GM12878 (cell line): ENCODE measurements at regions not wholly inside any gene's neighbourhood (a gene's known extent, or its start where the extent isn't known, plus 50 kb on each side); places are given as distances from the start of the nearest gene placed in this dataset.

Source experiments
- ATAC-seq: fragments of 200-7000 bp; cut with Tn5 transposase; 3 replicates; pipeline ENCODE4 v1.9.1; 2020; ENCODE audit warnings: mild to moderate bottlenecking, moderate library complexity
- BruUV-seq: library from RNA; stranded (reverse); fragments of 400-500 nt; replicated peaks from 2 replicates; lab custom pipeline; 2021; lab: Mats Ljungman, UMichigan
- CTCF ChIA-PET: fragments of 300-600 bp; sonication (Branson Sonifier 250); formaldehyde crosslinking; extraction: SDS; loops from one replicate; lab custom pipeline; 2021; ENCODE audit warnings: inconsistent platforms; lab: Yijun Ruan, JAX
- POLR2A ChIA-PET: fragments of 350-600 bp; formaldehyde crosslinking; extraction: SDS; loops from one replicate; lab custom pipeline; 2021; ENCODE audit warnings: inconsistent platforms; lab: Charles Lee
- RAD21 ChIA-PET: fragments of 300-600 bp; sonication (Branson Sonifier 250); formaldehyde crosslinking; loops from one replicate; lab custom pipeline; 2023; ENCODE audit warnings: antibody characterized with exemption; ENCODE audit not compliant: unreplicated experiment; lab: Charles Lee
- SMC1A ChIA-PET: fragments of 300-600 bp; sonication (Branson Sonifier 250); formaldehyde crosslinking; loops from one replicate; lab custom pipeline; 2023; ENCODE audit not compliant: unreplicated experiment, uncharacterized antibody; lab: Charles Lee
- DNase-seq: peaks from one replicate; pipeline ENCODE4 v3.0.0-alpha.2; 2011; ENCODE audit warnings: low read depth, low spot score
- FAIRE-seq: peaks from 3 replicates; lab custom pipeline; 2011; peaks lifted over from hg19 to GRCh38; lab: Jason Lieb, UNC
- H2AFZ ChIP-seq: 2 replicates; pipeline ENCODE4 v1.6.0; 2011; ENCODE audit warnings: low read depth, low read length, control low read depth; ENCODE audit not compliant: control insufficient read depth
- H3K27ac ChIP-seq: 2 replicates; pipeline ENCODE4 v1.5.1; 2011; ENCODE audit warnings: control low read depth; ENCODE audit not compliant: control insufficient read depth, insufficient read depth
- H3K27me3 ChIP-seq, 2 experiments: replicated peaks in 1 of 2; 2 replicates each; pipeline versions ENCODE4 v1.6.0 to v1.6.1; 2011; ENCODE audit warnings: low read length in 1 of 2; ENCODE audit not compliant: control insufficient read depth in 2 of 2, insufficient read depth in 2 of 2
- H3K36me3 ChIP-seq, 2 experiments: 2 replicates each; pipeline ENCODE4 v1.5.1; 2011; ENCODE audit warnings: low read length in 1 of 2; ENCODE audit not compliant: control insufficient read depth in 2 of 2, insufficient read depth in 2 of 2
- H3K4me1 ChIP-seq: 2 replicates; pipeline ENCODE4 v1.6.1; 2011; ENCODE audit warnings: mild to moderate bottlenecking, low read length, moderate library complexity, mixed read lengths; ENCODE audit not compliant: control insufficient read depth, insufficient read depth
- H3K4me2 ChIP-seq: 2 replicates; pipeline ENCODE4 v1.6.0; 2011; ENCODE audit warnings: control low read depth; ENCODE audit not compliant: control insufficient read depth, insufficient read depth
- H3K4me3 ChIP-seq: fragments of 200-600 bp; sonication (generic); 2 replicates; pipeline ENCODE4 v1.5.1; 2016
- H3K79me2 ChIP-seq: 2 replicates; pipeline ENCODE4 v1.6.0; 2011; ENCODE audit warnings: low read length; ENCODE audit not compliant: control insufficient read depth, insufficient read depth
- H3K9ac ChIP-seq: 2 replicates; pipeline ENCODE4 v1.8.0; 2011; ENCODE audit warnings: low read length, control low read depth, mixed read lengths; ENCODE audit not compliant: control insufficient read depth, insufficient read depth
- H3K9me3 ChIP-seq: replicated peaks from 3 replicates; pipeline ENCODE4 v1.5.1; 2011; ENCODE audit warnings: mild to moderate bottlenecking, low read length; ENCODE audit not compliant: control insufficient read depth, insufficient read depth
- H4K20me1 ChIP-seq: 2 replicates; pipeline ENCODE4 v1.6.0; 2011; ENCODE audit not compliant: control insufficient read depth, insufficient read depth
- CBX3 ChIP-seq: fragments of 200-600 bp; sonication (generic); IDR thresholded peaks from 2 replicates; pipeline ENCODE4 v1.6.1; 2016; ENCODE audit warnings: low read depth, borderline replicate concordance
- CEBPB ChIP-seq, 2 experiments: fragments of 150-350 bp in 1 of 2; IDR thresholded peaks; 2 replicates each; pipeline ENCODE4 v1.6.1; 2012 to 2014; ENCODE audit warnings: low read depth in 2 of 2, low read length in 2 of 2, borderline replicate concordance in 1 of 2, inconsistent platforms in 1 of 2
- EP300 ChIP-seq, 2 experiments: fragments of 150-350 bp in 1 of 2; IDR thresholded peaks; 2 replicates each; pipeline ENCODE4 v1.6.1; 2011 to 2012; ENCODE audit warnings: low read depth in 2 of 2, low read length in 2 of 2, borderline replicate concordance in 1 of 2, improper control_type of control experiment in 1 of 2, inconsistent platforms in 1 of 2; ENCODE audit not compliant: control insufficient read depth in 1 of 2
- FOXM1 ChIP-seq: IDR thresholded peaks from 2 replicates; pipeline ENCODE4 v1.6.1; 2012; ENCODE audit warnings: low read depth, mild to moderate bottlenecking, inconsistent platforms, low read length, moderate library complexity
- KLF5 ChIP-seq: fragments of 450-650 bp; IDR thresholded peaks from 2 replicates; pipeline ENCODE4 v1.6.1; 2014; ENCODE audit warnings: mild to moderate bottlenecking; ENCODE audit not compliant: partially characterized antibody
- MAX ChIP-seq: IDR thresholded peaks from 2 replicates; pipeline ENCODE4 v1.6.1; 2012; ENCODE audit warnings: low read depth, low read length, improper control_type of control experiment
- PML ChIP-seq: IDR thresholded peaks from 2 replicates; pipeline ENCODE4 v1.6.1; 2012; ENCODE audit warnings: low read length, inconsistent platforms
- RB1 ChIP-seq: fragments of 450-650 bp; formaldehyde crosslinking; IDR thresholded peaks from 2 replicates; pipeline ENCODE4 v1.6.1; 2017; ENCODE audit warnings: mild to moderate bottlenecking, borderline replicate concordance
- RBBP5 ChIP-seq: fragments of 200-600 bp; sonication (generic); conservative IDR thresholded peaks from 2 replicates; pipeline ENCODE4 v1.6.1; 2016
- RELA ChIP-seq: fragments of 450-650 bp; IDR thresholded peaks from 2 replicates; pipeline ENCODE4 v1.8.0; 2014; ENCODE audit warnings: borderline replicate concordance; ENCODE audit not compliant: partially characterized antibody
- SREBF1 ChIP-seq: IDR thresholded peaks from 2 replicates; pipeline ENCODE4 v1.6.1; 2012; ENCODE audit warnings: mild to moderate bottlenecking, low read length
- USF2 ChIP-seq: IDR thresholded peaks from 2 replicates; pipeline ENCODE4 v1.6.1; 2011; ENCODE audit warnings: low read depth, low read length, improper control_type of control experiment, borderline replicate concordance
- ZBTB40 ChIP-seq: fragments of 450-650 bp; IDR thresholded peaks from 2 replicates; pipeline ENCODE4 v1.6.1; 2016; ENCODE audit warnings: mild to moderate bottlenecking, moderate library complexity, borderline replicate concordance
- WGBS: methylation state at CpG from one replicate; pipeline ENCODE4 v1.1.6; 2016; ENCODE audit warnings: low lambda C conversion rate; ENCODE audit not compliant: insufficient replicate concordance, insufficient coverage; ENCODE audit errors: missing lambda C conversion rate; 5-methylcytosine and 5-hydroxymethylcytosine counted together
- in situ Hi-C: fragments of 300-500 bp; cut with MboI; formaldehyde crosslinking; loops from 9 replicates; pipeline ENCODE4 v1.14.3; 2018; ENCODE audit warnings: mixed read lengths
- intact Hi-C: fragments of 100-400 bp; cut with micrococcal nuclease; formaldehyde crosslinking; loops from one replicate; pipeline ENCODE4 v1.14.2; 2022; ENCODE audit not compliant: unreplicated experiment
- TF ChIP-seq, protein P1 (sequence below): fragments of 450-650 bp; formaldehyde crosslinking; IDR thresholded peaks from 2 replicates; pipeline ENCODE4 v1.4.0; 2020; ENCODE audit warnings: mild to moderate bottlenecking, moderate library complexity
- TF ChIP-seq, protein P2 (sequence below): IDR thresholded peaks from 2 replicates; pipeline ENCODE4 v1.6.1; 2012; ENCODE audit warnings: low read depth, low read length, improper control_type of control experiment

DNA sequence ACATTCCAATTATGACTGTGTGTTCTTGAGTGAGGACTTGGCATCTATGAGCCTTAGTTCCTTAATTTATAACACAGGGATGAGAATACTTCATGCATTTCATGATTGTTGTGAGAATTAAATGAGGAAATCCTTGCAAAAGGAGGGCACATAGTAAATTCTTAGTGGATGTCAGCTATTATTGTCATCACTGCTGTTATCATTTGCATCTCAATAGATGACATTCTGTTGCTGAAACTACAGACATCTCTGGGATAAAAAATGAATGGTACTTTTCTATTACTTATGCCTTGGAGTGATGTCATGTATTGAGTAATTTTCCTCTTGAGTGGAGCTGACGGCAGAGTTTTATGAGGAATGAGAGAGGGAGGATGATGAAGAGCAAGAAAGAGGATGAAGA is 184.4 kb upstream of the CDH11 start:
- Histone ChIP-seq H3K9me3 (no peaks in the 10 kb centered on the region), H3K4me2 (no peak overlapping the region), H3K4me1 (no peaks in the 10 kb centered on the region), H3K27me3 (no peaks in the 10 kb centered on the region), H3K36me3 (no peaks in the 10 kb centered on the region), H4K20me1 (no peaks in the 10 kb centered on the region), H3K4me3 (no peak overlapping the region), H3K9ac (no peak overlapping the region), H3K79me2 (no peaks in the 10 kb centered on the region), H3K27ac (no peak overlapping the region), H2AFZ (no peak overlapping the region)
- WGBS, result 45% methylated on average over 1 of the region's 1 CpG
- DNase-seq (no peak), FAIRE-seq (no peak), ATAC-seq (no peak)
- POLR2A ChIA-PET, result no interaction called here
- CTCF ChIA-PET, result no interaction called here
- in situ Hi-C loops, result no loop called here
- no TSS peak for BruUV-seq
- SMC1A ChIA-PET, result no interaction called here
- intact Hi-C loops, result no loop called here
- RAD21 ChIA-PET, result no interaction called here
- TF ChIP-seq RBBP5 (no peak), KLF5 (no peak), RB1 (no peak), PML (no peak), RELA (no peak), SREBF1 (no peak), EP300 (IDR thresholded peaks at IDR 0.05; ENCODE audit: borderline replicate concordance in 1 of 2, control insufficient read depth in 1 of 2, low read depth in 2 of 2, low read length in 2 of 2) (no peak), USF2 (no peak), CEBPB (IDR thresholded peaks at IDR 0.05; ENCODE audit: borderline replicate concordance in 1 of 2, low read depth in 2 of 2, low read length in 2 of 2) (no peak), CBX3 (no peak), MAX (no peak), FOXM1 (no peak), ZBTB40 (no peak)
- TF ChIP-seq, protein P1, sequence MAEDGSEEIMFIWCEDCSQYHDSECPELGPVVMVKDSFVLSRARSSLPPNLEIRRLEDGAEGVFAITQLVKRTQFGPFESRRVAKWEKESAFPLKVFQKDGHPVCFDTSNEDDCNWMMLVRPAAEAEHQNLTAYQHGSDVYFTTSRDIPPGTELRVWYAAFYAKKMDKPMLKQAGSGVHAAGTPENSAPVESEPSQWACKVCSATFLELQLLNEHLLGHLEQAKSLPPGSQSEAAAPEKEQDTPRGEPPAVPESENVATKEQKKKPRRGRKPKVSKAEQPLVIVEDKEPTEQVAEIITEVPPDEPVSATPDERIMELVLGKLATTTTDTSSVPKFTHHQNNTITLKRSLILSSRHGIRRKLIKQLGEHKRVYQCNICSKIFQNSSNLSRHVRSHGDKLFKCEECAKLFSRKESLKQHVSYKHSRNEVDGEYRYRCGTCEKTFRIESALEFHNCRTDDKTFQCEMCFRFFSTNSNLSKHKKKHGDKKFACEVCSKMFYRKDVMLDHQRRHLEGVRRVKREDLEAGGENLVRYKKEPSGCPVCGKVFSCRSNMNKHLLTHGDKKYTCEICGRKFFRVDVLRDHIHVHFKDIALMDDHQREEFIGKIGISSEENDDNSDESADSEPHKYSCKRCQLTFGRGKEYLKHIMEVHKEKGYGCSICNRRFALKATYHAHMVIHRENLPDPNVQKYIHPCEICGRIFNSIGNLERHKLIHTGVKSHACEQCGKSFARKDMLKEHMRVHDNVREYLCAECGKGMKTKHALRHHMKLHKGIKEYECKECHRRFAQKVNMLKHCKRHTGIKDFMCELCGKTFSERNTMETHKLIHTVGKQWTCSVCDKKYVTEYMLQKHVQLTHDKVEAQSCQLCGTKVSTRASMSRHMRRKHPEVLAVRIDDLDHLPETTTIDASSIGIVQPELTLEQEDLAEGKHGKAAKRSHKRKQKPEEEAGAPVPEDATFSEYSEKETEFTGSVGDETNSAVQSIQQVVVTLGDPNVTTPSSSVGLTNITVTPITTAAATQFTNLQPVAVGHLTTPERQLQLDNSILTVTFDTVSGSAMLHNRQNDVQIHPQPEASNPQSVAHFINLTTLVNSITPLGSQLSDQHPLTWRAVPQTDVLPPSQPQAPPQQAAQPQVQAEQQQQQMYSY (CRISPR knock-in tag), result no peak
- TF ChIP-seq, protein P2, sequence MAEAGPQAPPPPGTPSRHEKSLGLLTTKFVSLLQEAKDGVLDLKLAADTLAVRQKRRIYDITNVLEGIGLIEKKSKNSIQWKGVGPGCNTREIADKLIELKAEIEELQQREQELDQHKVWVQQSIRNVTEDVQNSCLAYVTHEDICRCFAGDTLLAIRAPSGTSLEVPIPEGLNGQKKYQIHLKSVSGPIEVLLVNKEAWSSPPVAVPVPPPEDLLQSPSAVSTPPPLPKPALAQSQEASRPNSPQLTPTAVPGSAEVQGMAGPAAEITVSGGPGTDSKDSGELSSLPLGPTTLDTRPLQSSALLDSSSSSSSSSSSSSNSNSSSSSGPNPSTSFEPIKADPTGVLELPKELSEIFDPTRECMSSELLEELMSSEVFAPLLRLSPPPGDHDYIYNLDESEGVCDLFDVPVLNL, result no peak
